ENCODE measurements at regions not wholly inside any gene's neighbourhood (a gene's known extent, or its start where the extent isn't known, plus 50 kb on each side); places are given as distances from the start of the nearest gene placed in this dataset.

- TF ChIP-seq EZH2 (IDR thresholded peaks at IDR 0.05) = no peak
- TF ChIP-seq POLR2AphosphoS5 (IDR thresholded peaks at IDR 0.05; ENCODE audit: borderline replicate concordance, low read depth, low read length) = no peak
- TF ChIP-seq FOXP2 (optimal IDR thresholded peaks at IDR 0.05; ENCODE audit: control extremely low read depth, extremely low read length, insufficient read depth) = no peak
These were observed 103.1 kb upstream of the DGKB start for GRCh38 chr7:15005672-15006071.

Measured in SK-N-MC (cell line).